ENCODE measurements at regions not wholly inside any gene's neighbourhood (a gene's known extent, or its start where the extent isn't known, plus 50 kb on each side); places are given as distances from the start of the nearest gene placed in this dataset.

DNA sequence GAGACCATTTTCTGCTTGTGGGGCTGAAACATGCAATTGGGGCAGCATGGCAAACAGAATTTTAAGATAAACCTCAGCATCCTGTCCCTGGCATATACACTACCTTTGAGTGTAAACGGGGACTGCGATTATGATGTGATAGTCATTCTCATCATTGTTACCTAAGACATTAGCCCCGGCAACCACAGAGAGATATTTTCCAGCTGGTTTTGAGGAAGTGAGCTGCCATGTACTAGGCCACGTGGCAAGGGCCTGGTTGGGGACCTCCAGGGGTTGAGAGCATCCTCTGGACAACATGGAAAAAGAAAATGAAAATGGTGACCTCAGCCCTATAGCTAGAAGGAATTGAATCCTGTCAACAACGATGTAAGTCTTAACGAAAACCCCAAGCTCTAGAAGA lies 623.6 kb upstream of the CDH18 start:
- no peak for TF ChIP-seq EZH2 (IDR thresholded peaks at IDR 0.05; ENCODE audit: insufficient read depth, poor library complexity, severe bottlenecking)
- TF ChIP-seq EZH2phosphoT487 (IDR thresholded peaks at IDR 0.05; ENCODE audit: insufficient read depth, low read depth) = no peak
